ENCODE measurements at regions not wholly inside any gene's neighbourhood (a gene's known extent, or its start where the extent isn't known, plus 50 kb on each side); places are given as distances from the start of the nearest gene placed in this dataset.

DNA sequence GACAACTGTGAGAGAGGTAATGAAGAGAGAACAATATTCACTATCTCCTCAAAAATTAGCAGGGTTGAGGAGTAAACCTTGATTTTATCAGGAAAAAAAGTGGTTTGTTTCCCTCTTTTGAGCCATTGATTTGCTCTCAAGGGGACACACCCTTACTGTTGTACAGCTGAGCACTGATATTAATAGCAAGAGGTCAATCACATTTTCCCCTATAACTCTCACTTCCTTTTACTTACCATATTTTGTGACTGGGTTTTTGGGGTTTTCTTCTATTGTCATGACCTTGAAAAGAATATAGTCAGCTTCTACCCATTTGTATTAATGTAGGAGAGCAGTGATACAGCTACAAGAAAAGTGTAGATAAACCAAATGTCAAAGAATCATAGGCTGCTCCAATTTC is 70.2 kb upstream of the LONRF3 start:
- Histone ChIP-seq H3K36me3 (ENCODE audit: low read depth) (no peaks in the 10 kb centered on the region), H3K4me3 (no peak overlapping the region), H2AFZ (no peak overlapping the region), H3K4me1 (replicated peaks; ENCODE audit: insufficient read depth) (no peaks in the 10 kb centered on the region), H4K20me1 (ENCODE audit: insufficient read depth) (no peaks in the 10 kb centered on the region), H3F3A (ENCODE audit: insufficient read depth, low read depth) (no peaks in the 10 kb centered on the region; the same call in 1 of the 2 replicates), H3K79me2 (ENCODE audit: low read depth) (no peaks in the 10 kb centered on the region), H3K9me3 (ENCODE audit: insufficient read depth, low read depth) (no peaks in the 10 kb centered on the region), H3K27ac (no peak overlapping the region), H3K4me2 (no peak overlapping the region), H3K27me3 (ENCODE audit: insufficient read depth, low read depth) (no peaks in the 10 kb centered on the region), H3K9me2 (ENCODE audit: insufficient read depth) (no peaks in the 10 kb centered on the region)
- no peak for DNase-seq
- no TSS peak for BruUV-seq (replicated peaks)
- ChIA-PET CTCF (no interaction called here), POLR2A (ENCODE audit: unreplicated experiment) (no interaction called here)
- intact Hi-C loops (cut with micrococcal nuclease; ENCODE audit: unreplicated experiment), result no loop called here
- TF ChIP-seq EZH2 (IDR thresholded peaks at IDR 0.05; ENCODE audit: low read depth), result no peak
- TF ChIP-seq, protein P1, sequence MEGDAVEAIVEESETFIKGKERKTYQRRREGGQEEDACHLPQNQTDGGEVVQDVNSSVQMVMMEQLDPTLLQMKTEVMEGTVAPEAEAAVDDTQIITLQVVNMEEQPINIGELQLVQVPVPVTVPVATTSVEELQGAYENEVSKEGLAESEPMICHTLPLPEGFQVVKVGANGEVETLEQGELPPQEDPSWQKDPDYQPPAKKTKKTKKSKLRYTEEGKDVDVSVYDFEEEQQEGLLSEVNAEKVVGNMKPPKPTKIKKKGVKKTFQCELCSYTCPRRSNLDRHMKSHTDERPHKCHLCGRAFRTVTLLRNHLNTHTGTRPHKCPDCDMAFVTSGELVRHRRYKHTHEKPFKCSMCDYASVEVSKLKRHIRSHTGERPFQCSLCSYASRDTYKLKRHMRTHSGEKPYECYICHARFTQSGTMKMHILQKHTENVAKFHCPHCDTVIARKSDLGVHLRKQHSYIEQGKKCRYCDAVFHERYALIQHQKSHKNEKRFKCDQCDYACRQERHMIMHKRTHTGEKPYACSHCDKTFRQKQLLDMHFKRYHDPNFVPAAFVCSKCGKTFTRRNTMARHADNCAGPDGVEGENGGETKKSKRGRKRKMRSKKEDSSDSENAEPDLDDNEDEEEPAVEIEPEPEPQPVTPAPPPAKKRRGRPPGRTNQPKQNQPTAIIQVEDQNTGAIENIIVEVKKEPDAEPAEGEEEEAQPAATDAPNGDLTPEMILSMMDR (conservative IDR thresholded peaks at IDR 0.05), result no peak

GRCh38 chrX:118904664-118905063 is 69.8 kb upstream of the LONRF3 start:
- H3K36me3 ChIP-seq (ENCODE audit: low read depth), result no peaks in the 10 kb centered on the region
- no peak for DNase-seq
- no peak overlapping the region for H3K4me2 ChIP-seq
- no peaks in the 10 kb centered on the region; the same call in 1 of the 2 replicates for H3F3A ChIP-seq (ENCODE audit: insufficient read depth, low read depth)
- ChIA-PET CTCF (no interaction called here), POLR2A (ENCODE audit: unreplicated experiment) (no interaction called here)
- no peak overlapping the region for H3K4me3 ChIP-seq
- no peaks in the 10 kb centered on the region for H3K9me3 ChIP-seq (ENCODE audit: insufficient read depth, low read depth)
- no peaks in the 10 kb centered on the region for H3K79me2 ChIP-seq (ENCODE audit: low read depth)
- no peaks in the 10 kb centered on the region for H3K27me3 ChIP-seq (ENCODE audit: insufficient read depth, low read depth)
- H3K9me2 ChIP-seq (ENCODE audit: insufficient read depth), result no peaks in the 10 kb centered on the region
- H2AFZ ChIP-seq, result no peak overlapping the region
- intact Hi-C loops (cut with micrococcal nuclease; ENCODE audit: unreplicated experiment), result no loop called here
- no peaks in the 10 kb centered on the region for H3K4me1 ChIP-seq (replicated peaks; ENCODE audit: insufficient read depth)
- no TSS peak for BruUV-seq (replicated peaks)
- TF ChIP-seq EZH2 (IDR thresholded peaks at IDR 0.05; ENCODE audit: low read depth), result no peak
- TF ChIP-seq, protein P1 (conservative IDR thresholded peaks at IDR 0.05), result no peak
- H4K20me1 ChIP-seq (ENCODE audit: insufficient read depth), result no peaks in the 10 kb centered on the region
- no peak overlapping the region for H3K27ac ChIP-seq
